GM12892 (cell line): ENCODE measurements at regions not wholly inside any gene's neighbourhood (a gene's known extent, or its start where the extent isn't known, plus 50 kb on each side); places are given as distances from the start of the nearest gene placed in this dataset.
"Not testable (repeated sequence)": the region's sequence is repeated elsewhere in the genome, so short reads cannot be mapped to it uniquely, and the experiment has no call there.

Source experiments
- DNase-seq: peaks from one replicate; pipeline ENCODE4 v3.0.0; 2011; ENCODE audit not compliant: insufficient read length
- FAIRE-seq: peaks from 2 replicates; lab custom pipeline; 2011; peaks lifted over from hg19 to GRCh38; lab: Jason Lieb, UNC
- POLR2A ChIP-seq: IDR thresholded peaks from 2 replicates; pipeline ENCODE4 v1.6.1; 2011; ENCODE audit warnings: low read depth, low read length, control low read depth
- POLR2AphosphoS5 ChIP-seq: IDR thresholded peaks from 2 replicates; pipeline ENCODE4 v1.6.1; 2011; ENCODE audit warnings: low read depth, low read length, control low read depth
- TAF1 ChIP-seq: IDR thresholded peaks from 2 replicates; pipeline ENCODE4 v1.6.1; 2011; ENCODE audit warnings: low read depth, mild to moderate bottlenecking, control low read depth, low read length, borderline replicate concordance

GRCh38 chr18:1416074-1416473 is 511.4 kb downstream of the ADCYAP1 start:
- DNase-seq: no peak
- FAIRE-seq: no peak
- TF ChIP-seq TAF1: no peak
- no peak for TF ChIP-seq POLR2AphosphoS5

GRCh38 chr18:1421502-1421901 is 516.8 kb downstream of the ADCYAP1 start:
- DNase-seq (no peak), FAIRE-seq (no peak)
- TF ChIP-seq POLR2A (no peak), POLR2AphosphoS5 (no peak), TAF1 (no peak)

- no peak for FAIRE-seq
- no peak for DNase-seq
- TF ChIP-seq POLR2A: no peak
- no peak for TF ChIP-seq TAF1
- TF ChIP-seq POLR2AphosphoS5: no peak
These were observed 518.0 kb downstream of the ADCYAP1 start for GRCh38 chr18:1422634-1423033.

GRCh38 chr18:1425679-1426078 is 521.0 kb downstream of the ADCYAP1 start:
- TF ChIP-seq POLR2A (no peak), POLR2AphosphoS5 (no peak), TAF1 (no peak)
- FAIRE-seq: no peak
- DNase-seq: no peak

- DNase-seq (no peak), FAIRE-seq (no peak)
- TF ChIP-seq POLR2A (no peak), POLR2AphosphoS5 (no peak), TAF1 (no peak)
These were observed 530.8 kb downstream of the ADCYAP1 start for GRCh38 chr18:1435487-1435886.

GRCh38 chr18:1436199-1436598 is 531.5 kb downstream of the ADCYAP1 start:
- FAIRE-seq: no peak
- DNase-seq: no peak
- TF ChIP-seq TAF1: no peak

- FAIRE-seq: no peak
- no peak for DNase-seq
- TF ChIP-seq TAF1: no peak
- TF ChIP-seq POLR2A: no peak
- TF ChIP-seq POLR2AphosphoS5: no peak
These were observed 533.8 kb downstream of the ADCYAP1 start for GRCh38 chr18:1438458-1438910.

GRCh38 chr18:1438967-1439366 is 534.3 kb downstream of the ADCYAP1 start:
- no peak for DNase-seq
- TF ChIP-seq POLR2A (no peak), TAF1 (no peak), POLR2AphosphoS5 (no peak)
- FAIRE-seq: no peak

GRCh38 chr18:1444062-1444461 is 539.4 kb downstream of the ADCYAP1 start:
- FAIRE-seq, DNase-seq: not testable (repeated sequence)

GRCh38 chr18:1446765-1447164 is 542.1 kb downstream of the ADCYAP1 start:
- DNase-seq (no peak), FAIRE-seq (no peak)
- TF ChIP-seq POLR2A (no peak), TAF1 (no peak), POLR2AphosphoS5 (no peak)

- FAIRE-seq (no peak), DNase-seq (no peak)
- TF ChIP-seq POLR2A (no peak), TAF1 (no peak), POLR2AphosphoS5 (no peak)
These were observed 548.1 kb downstream of the ADCYAP1 start for GRCh38 chr18:1452821-1453220.

- FAIRE-seq (no peak), DNase-seq (no peak)
- TF ChIP-seq POLR2A (no peak), POLR2AphosphoS5 (no peak), TAF1 (no peak)
These were observed 550.9 kb downstream of the ADCYAP1 start for GRCh38 chr18:1455605-1456004.

GRCh38 chr18:1458547-1458946 is 553.9 kb downstream of the ADCYAP1 start:
- FAIRE-seq: no peak

More at GRCh38 chr18:1458547-1458946, 553.9 kb downstream of the ADCYAP1 start:
- TF ChIP-seq TAF1: no peak
- no peak for TF ChIP-seq POLR2AphosphoS5
- TF ChIP-seq POLR2A: no peak
- no peak for DNase-seq
